GM18498 (cell line): ENCODE measurements at regions not wholly inside any gene's neighbourhood (a gene's known extent, or its start where the extent isn't known, plus 50 kb on each side); places are given as distances from the start of the nearest gene placed in this dataset.
A peak's percentile ranks its signal among the peaks of the same experiment; 100 is the strongest.
"Not testable (repeated sequence)": the region's sequence is repeated elsewhere in the genome, so short reads cannot be mapped to it uniquely, and the experiment has no call there.

Experiments
- ATAC-seq: cut with Tn5 transposase; IDR thresholded peaks from one replicate; pipeline ENCODE4 v1.9.1; 2021; ENCODE audit warnings: mild to moderate bottlenecking, moderate library complexity; ENCODE audit not compliant: unreplicated experiment

- no peak for ATAC-seq
Observed at GRCh38 chr6:14997507-14997906, 248.4 kb upstream of the JARID2 start.

GRCh38 chr6:14999106-14999505, 246.8 kb upstream of the JARID2 start:
- no peak for ATAC-seq

GRCh38 chr6:15001326-15001910, 244.5 kb upstream of the JARID2 start:
- no peak for ATAC-seq

- no peak for ATAC-seq
Observed at GRCh38 chr6:15008269-15008668, 237.6 kb upstream of the JARID2 start.

GRCh38 chr6:15014958-15015357, 230.9 kb upstream of the JARID2 start:
- ATAC-seq = no peak

GRCh38 chr6:15016813-15017212, 229.1 kb upstream of the JARID2 start:
- ATAC-seq = no peak

GRCh38 chr6:15017261-15017660, 228.6 kb upstream of the JARID2 start:
- ATAC-seq = no peak

- no peak for ATAC-seq
Observed at GRCh38 chr6:15017803-15018202, 228.1 kb upstream of the JARID2 start.

- ATAC-seq = no peak
Observed at GRCh38 chr6:15020119-15020770, 225.6 kb upstream of the JARID2 start.

- no peak for ATAC-seq
Observed at GRCh38 chr6:15021074-15021473, 224.8 kb upstream of the JARID2 start.

GRCh38 chr6:15023018-15023417, 222.9 kb upstream of the JARID2 start:
- not testable (repeated sequence) for ATAC-seq

GRCh38 chr6:15023448-15023847, 222.4 kb upstream of the JARID2 start:
- peak; percentile 94 for ATAC-seq

GRCh38 chr6:15025446-15025845, 220.4 kb upstream of the JARID2 start:
- ATAC-seq = no peak

- ATAC-seq = no peak
Observed at GRCh38 chr6:15026832-15027231, 219.0 kb upstream of the JARID2 start.

GRCh38 chr6:15027472-15027871, 218.4 kb upstream of the JARID2 start:
- no peak for ATAC-seq

GRCh38 chr6:15032015-15032414, 213.9 kb upstream of the JARID2 start:
- no peak for ATAC-seq

- ATAC-seq = no peak
Observed at GRCh38 chr6:15033850-15034203, 212.0 kb upstream of the JARID2 start.

- ATAC-seq = no peak
Observed at GRCh38 chr6:15036690-15037245, 209.1 kb upstream of the JARID2 start.

GRCh38 chr6:15037253-15037652, 208.6 kb upstream of the JARID2 start:
- no peak for ATAC-seq

GRCh38 chr6:15038013-15038791, 207.7 kb upstream of the JARID2 start:
- ATAC-seq = no peak

GRCh38 chr6:15039136-15039535, 206.7 kb upstream of the JARID2 start:
- no peak for ATAC-seq

- ATAC-seq = no peak
Observed at GRCh38 chr6:15042938-15043337, 202.9 kb upstream of the JARID2 start.
